H7 (cell line): ENCODE measurements at regions not wholly inside any gene's neighbourhood (a gene's known extent, or its start where the extent isn't known, plus 50 kb on each side); places are given as distances from the start of the nearest gene placed in this dataset.

Experiments
- DNase-seq: peaks from one replicate; pipeline ENCODE4 v3.0.0; 2012
- H3K27me3 ChIP-seq: 2 replicates; pipeline ENCODE4 v1.6.0; 2011; ENCODE audit warnings: mild to moderate bottlenecking, low read length; ENCODE audit not compliant: control insufficient read depth, insufficient read depth
- H3K36me3 ChIP-seq: replicated peaks from 2 replicates; pipeline ENCODE4 v1.5.1; 2011; ENCODE audit warnings: low read length; ENCODE audit not compliant: control insufficient read depth, insufficient read depth
- H3K4me3 ChIP-seq: 2 replicates; pipeline ENCODE4 v1.5.1; 2011; ENCODE audit warnings: low read depth, mild to moderate bottlenecking, control low read depth, low read length, moderate library complexity; ENCODE audit not compliant: insufficient read depth

- no peak overlapping the region for H3K4me3 ChIP-seq
- H3K27me3 ChIP-seq, result no peaks in the 10 kb centered on the region; the same call in 1 of the 2 replicates
- DNase-seq, result no peak
- no peaks in the 10 kb centered on the region for H3K36me3 ChIP-seq
These were observed 57.0 kb upstream of the EGLN3 start for GRCh38 chr14:34007902-34008301.

DNA sequence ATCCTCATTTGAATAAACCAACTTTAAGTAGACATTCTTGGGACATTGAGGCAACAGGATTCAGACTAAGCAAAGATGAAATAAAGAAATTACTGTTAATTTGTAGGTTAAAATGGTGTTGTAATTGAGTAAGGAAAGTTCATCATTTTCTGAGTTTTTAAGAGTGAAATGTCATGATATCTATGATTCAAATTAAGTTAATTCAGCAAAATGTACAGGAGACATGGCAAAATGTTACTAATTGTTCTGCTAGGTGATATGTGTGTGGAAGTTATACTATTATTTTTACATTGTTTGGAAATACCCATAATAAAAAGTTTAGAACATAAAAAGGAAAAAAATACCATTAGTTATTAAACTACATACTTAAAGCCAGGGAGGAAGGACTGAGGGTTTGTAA lies 55.0 kb upstream of the EGLN3 start:
- Histone ChIP-seq H3K27me3 (no peaks in the 10 kb centered on the region; the same call in 1 of the 2 replicates), H3K4me3 (no peak overlapping the region), H3K36me3 (no peaks in the 10 kb centered on the region)
- DNase-seq, result no peak

GRCh38 chr14:34004881-34005280 lies 54.0 kb upstream of the EGLN3 start:
- Histone ChIP-seq H3K27me3 (no peaks in the 10 kb centered on the region; the same call in 1 of the 2 replicates), H3K4me3 (no peak overlapping the region)

GRCh38 chr14:34003691-34004090 lies 52.8 kb upstream of the EGLN3 start:
- Histone ChIP-seq H3K27me3 (no peaks in the 10 kb centered on the region; the same call in 1 of the 2 replicates), H3K4me3 (no peak overlapping the region), H3K36me3 (no peaks in the 10 kb centered on the region)
- DNase-seq, result no peak

More at GRCh38 chr14:34004881-34005280, 54.0 kb upstream of the EGLN3 start:
- no peaks in the 10 kb centered on the region for H3K36me3 ChIP-seq
- DNase-seq, result no peak

DNA sequence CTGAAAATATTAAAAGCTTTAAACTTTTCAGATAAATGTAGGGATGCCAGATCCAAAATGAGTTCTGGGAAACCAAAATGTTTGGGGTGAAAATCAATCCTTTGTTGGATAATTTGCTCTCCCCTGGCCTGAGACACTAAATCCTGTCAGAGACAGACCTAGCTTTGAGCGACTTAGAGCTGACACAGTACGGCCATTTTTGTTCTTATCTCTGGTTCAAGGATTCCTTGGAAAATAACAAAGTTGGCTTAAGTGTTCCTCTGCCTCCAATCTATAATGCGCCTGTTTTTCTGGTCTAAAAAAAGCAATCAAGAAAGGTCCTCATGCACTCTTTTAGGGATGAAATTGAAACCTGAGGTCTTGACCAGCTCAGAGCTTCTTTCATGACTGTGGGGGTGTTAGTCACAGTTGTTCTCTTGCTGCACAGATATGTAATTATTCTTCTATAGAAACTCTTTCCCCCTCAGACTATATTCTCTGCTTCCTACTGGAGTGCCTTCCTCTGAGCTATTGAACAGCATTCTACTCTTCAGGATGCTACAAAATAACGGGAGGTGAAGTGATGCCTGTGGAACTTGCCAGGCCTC lies 52.3 kb upstream of the EGLN3 start:
- no peak for DNase-seq
- H3K36me3 ChIP-seq, result no peaks in the 10 kb centered on the region
- no peak overlapping the region for H3K4me3 ChIP-seq
- H3K27me3 ChIP-seq, result no peaks in the 10 kb centered on the region; the same call in 1 of the 2 replicates
